ENCODE measurements at regions not wholly inside any gene's neighbourhood (a gene's known extent, or its start where the extent isn't known, plus 50 kb on each side); places are given as distances from the start of the nearest gene placed in this dataset.

- H3K27ac ChIP-seq (ENCODE audit: low read depth, low read length) = no peak overlapping the region
- no peaks in the 10 kb centered on the region for H3F3A ChIP-seq (ENCODE audit: control insufficient read depth, insufficient read depth)
These were observed 525.4 kb upstream of the ID4 start for GRCh38 chr6:19311786-19312185.

DNA sequence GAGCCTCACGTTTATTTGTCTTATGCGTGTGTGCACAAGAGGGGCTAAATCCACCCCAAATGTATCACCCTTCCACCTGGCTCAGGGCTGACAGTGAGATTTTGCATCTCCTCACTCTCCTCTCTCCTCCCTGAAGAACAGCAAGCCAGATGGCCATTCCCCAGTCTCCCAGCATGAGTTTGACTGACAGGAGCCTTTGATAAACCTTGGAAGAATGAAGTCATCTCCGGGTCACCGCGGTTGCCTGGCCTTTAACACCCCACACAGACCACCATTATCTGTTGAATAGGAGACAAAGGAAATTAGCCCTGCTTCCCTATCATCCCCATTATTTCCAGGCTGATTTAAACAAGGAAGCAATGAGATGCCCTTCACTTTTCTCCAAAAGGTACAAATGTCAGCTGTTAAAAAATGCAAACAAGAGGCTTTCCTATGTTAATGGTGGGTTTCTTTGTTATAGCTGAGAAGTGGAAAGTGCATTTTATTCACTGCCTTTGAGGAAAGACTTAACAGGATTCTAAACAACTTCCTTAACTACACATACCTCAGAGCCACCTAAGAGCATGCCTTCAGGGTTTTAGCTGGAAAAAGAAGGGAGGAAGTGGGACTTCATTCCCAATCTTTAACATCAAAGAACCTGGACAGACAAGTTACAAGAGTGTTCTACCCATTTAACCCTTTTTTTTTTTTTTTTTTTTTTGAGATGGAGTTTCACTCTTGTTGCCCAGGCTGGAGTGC, 524.8 kb upstream of the ID4 start:
- Histone ChIP-seq H3K4me2 (ENCODE audit: low read length) (no peak overlapping the region), H3K27ac (ENCODE audit: low read depth, low read length) (no peak overlapping the region), H3K9me3 (ENCODE audit: control insufficient read depth, insufficient read depth, low read length) (peaks cover 4% of the 10 kb centered on the region; the same call in 1 of the 2 replicates), H3K36me3 (ENCODE audit: control insufficient read depth, low read length) (no peaks in the 10 kb centered on the region), H4K20me1 (ENCODE audit: control insufficient read depth, insufficient read depth, low read depth, low read length) (no peaks in the 10 kb centered on the region), H3K9me2 (replicated peaks; ENCODE audit: control insufficient read depth, low read length) (no peaks in the 10 kb centered on the region; the same call in 1 of the 2 replicates), H3K27me3 (ENCODE audit: control insufficient read depth, low read length) (no peaks in the 10 kb centered on the region), H3K4me3 (ENCODE audit: low read length) (no peak overlapping the region), H3K79me2 (ENCODE audit: control insufficient read depth, low read length) (no peaks in the 10 kb centered on the region), H3K4me1 (ENCODE audit: control insufficient read depth, low read length) (0 out of 2 replicates have a peak, but pooled peaks cover 3% of the 10 kb centered on the region), H3F3A (ENCODE audit: control insufficient read depth, insufficient read depth) (no peaks in the 10 kb centered on the region)
- TF ChIP-seq CTCF (IDR thresholded peaks at IDR 0.05; ENCODE audit: low read depth, low read length, poor library complexity, severe bottlenecking) = no peak
- no peak for TF ChIP-seq EZH2phosphoT487 (IDR thresholded peaks at IDR 0.05; ENCODE audit: borderline replicate concordance, low read length)

More at GRCh38 chr6:19311786-19312185, 525.4 kb upstream of the ID4 start:
- Histone ChIP-seq H3K79me2 (ENCODE audit: control insufficient read depth, low read length) (no peaks in the 10 kb centered on the region), H3K9me3 (ENCODE audit: control insufficient read depth, insufficient read depth, low read length) (peaks cover 4% of the 10 kb centered on the region; the same call in 1 of the 2 replicates), H3K36me3 (ENCODE audit: control insufficient read depth, low read length) (no peaks in the 10 kb centered on the region), H3K4me2 (ENCODE audit: low read length) (no peak overlapping the region), H3K27me3 (ENCODE audit: control insufficient read depth, low read length) (no peaks in the 10 kb centered on the region), H3K4me3 (ENCODE audit: low read length) (no peak overlapping the region), H3K4me1 (ENCODE audit: control insufficient read depth, low read length) (0 out of 2 replicates have a peak, but pooled peaks cover 3% of the 10 kb centered on the region), H3K9me2 (replicated peaks; ENCODE audit: control insufficient read depth, low read length) (no peaks in the 10 kb centered on the region; the same call in 1 of the 2 replicates), H4K20me1 (ENCODE audit: control insufficient read depth, insufficient read depth, low read depth, low read length) (no peaks in the 10 kb centered on the region)
- TF ChIP-seq EZH2phosphoT487 (IDR thresholded peaks at IDR 0.05; ENCODE audit: borderline replicate concordance, low read length) (no peak), CTCF (IDR thresholded peaks at IDR 0.05; ENCODE audit: low read depth, low read length, poor library complexity, severe bottlenecking) (no peak)

DNA sequence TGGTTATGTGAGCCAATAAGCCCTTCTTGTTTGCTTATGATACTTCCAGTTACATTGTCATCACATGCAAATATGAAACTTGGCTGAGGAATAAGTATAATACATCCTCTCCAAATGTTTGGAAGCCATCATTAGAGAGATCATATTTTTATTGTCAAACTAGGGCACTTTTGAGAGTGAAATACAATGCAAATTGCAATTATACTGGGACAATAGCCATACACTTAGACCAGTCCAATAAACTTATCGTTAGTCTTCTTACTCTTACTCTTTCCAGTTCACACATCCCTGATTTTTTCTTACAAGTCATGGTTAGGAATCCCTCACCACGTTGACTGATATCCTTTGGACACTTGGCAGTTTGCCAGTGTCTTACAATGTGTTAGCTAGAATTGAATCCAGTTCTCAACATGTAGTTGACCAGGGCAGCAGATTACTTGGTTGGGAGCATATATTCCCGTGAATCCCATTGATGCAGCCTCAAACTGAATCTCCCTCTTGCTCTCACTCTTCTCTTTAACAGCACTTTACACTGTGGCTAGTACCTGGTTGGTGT, 519.7 kb upstream of the ID4 start:
- no peak overlapping the region for H3K4me2 ChIP-seq (ENCODE audit: low read length)
- no peaks in the 10 kb centered on the region for H3K4me1 ChIP-seq (ENCODE audit: control insufficient read depth, low read length)
- H3K9me2 ChIP-seq (replicated peaks; ENCODE audit: control insufficient read depth, low read length) = no peaks in the 10 kb centered on the region; the same call in 1 of the 2 replicates
- no peaks in the 10 kb centered on the region for H3K79me2 ChIP-seq (ENCODE audit: control insufficient read depth, low read length)
- H3K36me3 ChIP-seq (ENCODE audit: control insufficient read depth, low read length) = no peaks in the 10 kb centered on the region
- no peaks in the 10 kb centered on the region for H4K20me1 ChIP-seq (ENCODE audit: control insufficient read depth, insufficient read depth, low read depth, low read length)
- no peaks in the 10 kb centered on the region for H3K9me3 ChIP-seq (ENCODE audit: control insufficient read depth, insufficient read depth, low read length)
- H3K27me3 ChIP-seq (ENCODE audit: control insufficient read depth, low read length) = no peaks in the 10 kb centered on the region
- H3K27ac ChIP-seq (ENCODE audit: low read depth, low read length) = no peak overlapping the region
- H3F3A ChIP-seq (ENCODE audit: control insufficient read depth, insufficient read depth) = no peaks in the 10 kb centered on the region
- H3K4me3 ChIP-seq (ENCODE audit: low read length) = no peak overlapping the region
- TF ChIP-seq CTCF (IDR thresholded peaks at IDR 0.05; ENCODE audit: low read depth, low read length, poor library complexity, severe bottlenecking) (no peak), EZH2phosphoT487 (IDR thresholded peaks at IDR 0.05; ENCODE audit: borderline replicate concordance, low read length) (no peak)
